Brain microvascular endothelial cell (primary cell): ENCODE measurements at regions not wholly inside any gene's neighbourhood (a gene's known extent, or its start where the extent isn't known, plus 50 kb on each side); places are given as distances from the start of the nearest gene placed in this dataset.

Experiments
- DNase-seq: peaks from one replicate; pipeline ENCODE4 v3.0.0-alpha.2; 2020
- H3K27ac ChIP-seq: fragments of 250-450 bp; sonication (Bioruptor Pico); 2 replicates; pipeline ENCODE4 v1.5.1; 2020; ENCODE audit warnings: mild to moderate bottlenecking, moderate library complexity
- H3K27me3 ChIP-seq: fragments of 250-450 bp; sonication (Bioruptor Pico); replicated peaks from 2 replicates; pipeline ENCODE4 v1.5.1; 2020; ENCODE audit warnings: mild to moderate bottlenecking
- H3K36me3 ChIP-seq: fragments of 250-450 bp; sonication (Bioruptor Pico); replicated peaks from 2 replicates; pipeline ENCODE4 v1.5.1; 2020; ENCODE audit warnings: mild to moderate bottlenecking
- H3K4me3 ChIP-seq: 2 replicates; pipeline ENCODE4 v1.5.1; 2011; ENCODE audit warnings: low read depth, mild to moderate bottlenecking, control low read depth, low read length, moderate library complexity
- CTCF ChIP-seq: IDR thresholded peaks from 2 replicates; pipeline ENCODE4 v1.5.1; 2011; ENCODE audit warnings: low read depth, mild to moderate bottlenecking, moderate library complexity, low read length, control low read depth, inconsistent platforms; ENCODE audit errors: missing control alignments
- in situ Hi-C: cut with HindIII; loops from 2 replicates; pipeline ENCODE4 v1.10.0; 2017; ENCODE audit warnings: low sequenced_read_pairs, low pct_ligation_motif_present

DNA sequence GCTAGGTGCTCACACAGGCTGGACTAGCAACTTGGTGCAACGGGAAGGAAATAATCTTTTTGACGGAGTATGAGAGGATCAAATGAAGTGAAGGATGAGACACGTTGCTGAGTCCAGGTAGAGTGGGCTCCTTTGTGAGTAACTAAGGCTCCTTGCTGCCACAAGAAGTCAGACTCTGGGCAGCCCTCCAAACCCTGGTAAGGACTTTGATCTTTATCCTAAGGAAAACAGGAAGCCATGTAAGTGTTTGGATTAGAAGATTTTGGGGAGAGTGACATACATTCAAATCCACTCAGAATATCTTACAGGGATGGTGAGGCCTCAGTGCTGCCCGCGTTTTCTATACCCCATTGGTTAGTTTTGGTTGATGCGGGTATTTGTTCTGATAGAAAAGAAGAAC is 155.9 kb upstream of the RAG2 start:
- TF ChIP-seq CTCF: no peak
- in situ Hi-C loops: no loop called here
- Histone ChIP-seq H3K27me3 (no peaks in the 10 kb centered on the region), H3K36me3 (no peaks in the 10 kb centered on the region), H3K27ac (no peak overlapping the region), H3K4me3 (no peak overlapping the region)
- DNase-seq: no peak

DNA sequence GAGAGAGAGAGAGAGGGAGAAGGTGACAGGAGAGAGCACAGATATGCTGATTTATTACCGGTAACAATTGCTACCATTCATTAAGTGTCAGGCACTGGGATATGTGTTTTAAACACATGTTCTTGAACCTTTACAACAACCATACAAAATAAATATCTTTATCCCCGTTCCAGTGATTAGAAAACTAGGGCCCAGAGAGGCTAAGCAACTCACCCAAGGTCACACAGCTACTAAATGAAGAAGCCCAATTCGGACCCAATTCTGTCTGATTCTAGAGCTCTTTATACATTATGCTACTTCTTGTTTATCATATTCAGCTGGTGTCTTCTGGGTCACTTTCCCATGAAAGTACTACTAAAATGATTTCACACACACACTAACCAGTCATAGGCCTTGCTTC is 154.0 kb upstream of the RAG2 start:
- Histone ChIP-seq H3K27me3 (no peaks in the 10 kb centered on the region), H3K27ac (no peak overlapping the region), H3K4me3 (no peak overlapping the region), H3K36me3 (no peaks in the 10 kb centered on the region)
- no peak for DNase-seq
- TF ChIP-seq CTCF: no peak
- in situ Hi-C loops: no loop called here

GRCh38 chr11:36751335-36751781 is 153.3 kb upstream of the RAG2 start:
- no peaks in the 10 kb centered on the region for H3K27me3 ChIP-seq
- no peak overlapping the region for H3K27ac ChIP-seq
- H3K4me3 ChIP-seq: no peak overlapping the region
- DNase-seq: no peak
- in situ Hi-C loops: no loop called here
- TF ChIP-seq CTCF: no peak
- H3K36me3 ChIP-seq: no peaks in the 10 kb centered on the region

GRCh38 chr11:36750349-36750748 is 152.3 kb upstream of the RAG2 start:
- no peak overlapping the region for H3K27ac ChIP-seq
- H3K4me3 ChIP-seq: no peak overlapping the region
- no peak for TF ChIP-seq CTCF
- in situ Hi-C loops: no loop called here
- H3K27me3 ChIP-seq: no peaks in the 10 kb centered on the region
- no peaks in the 10 kb centered on the region for H3K36me3 ChIP-seq
- DNase-seq: no peak

GRCh38 chr11:36748836-36749235 is 150.8 kb upstream of the RAG2 start:
- Histone ChIP-seq H3K4me3 (no peak overlapping the region), H3K27ac (no peak overlapping the region), H3K27me3 (no peaks in the 10 kb centered on the region), H3K36me3 (no peaks in the 10 kb centered on the region)
- in situ Hi-C loops: no loop called here
- TF ChIP-seq CTCF: no peak
- no peak for DNase-seq

DNA sequence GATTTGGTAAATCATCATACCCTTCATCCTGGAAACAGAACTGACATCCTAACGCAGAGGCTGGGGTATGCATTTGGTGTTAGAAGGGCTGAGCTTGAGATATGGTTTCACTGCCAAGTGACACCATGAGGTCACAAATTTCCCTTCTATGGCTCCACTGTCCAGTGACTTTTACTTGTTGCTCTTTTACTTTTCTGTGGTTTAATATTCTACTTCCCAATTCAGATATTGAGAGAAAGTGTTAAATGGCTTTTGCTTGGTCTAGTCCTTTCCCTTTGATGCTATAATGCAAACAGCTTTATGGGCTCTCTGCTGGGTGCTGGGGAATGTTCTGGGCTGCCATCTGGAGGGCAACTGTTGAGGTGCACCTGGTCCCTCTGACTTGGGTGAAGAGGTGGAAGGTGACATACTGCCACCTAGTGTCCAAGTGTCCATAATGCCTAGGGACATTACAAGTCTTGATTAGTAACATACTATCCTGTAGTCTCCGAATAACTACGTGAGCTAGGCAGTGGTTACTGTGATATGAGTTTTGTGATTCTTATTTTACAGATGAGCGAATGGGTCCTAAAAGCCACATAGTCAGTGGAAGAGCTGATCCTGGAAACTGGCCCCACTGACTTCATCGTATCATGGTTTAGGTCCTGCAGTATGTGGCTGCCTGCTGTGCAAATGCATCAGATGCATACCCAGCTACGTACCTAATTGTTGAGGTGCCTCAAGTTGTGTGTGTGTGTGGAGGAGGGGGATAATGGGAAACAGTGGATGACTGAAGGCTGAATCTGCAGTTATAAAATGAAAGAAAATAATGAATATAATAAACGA is 149.1 kb upstream of the RAG2 start:
- H3K36me3 ChIP-seq: no peaks in the 10 kb centered on the region
- H3K4me3 ChIP-seq: no peak overlapping the region
- peak; percentile 100 for TF ChIP-seq CTCF
- peak; percentile 92 for DNase-seq
- H3K27ac ChIP-seq: no peak overlapping the region
- H3K27me3 ChIP-seq: no peaks in the 10 kb centered on the region
- in situ Hi-C loops: no loop called here
